GM19328 (cell line): ENCODE measurements at regions not wholly inside any gene's neighbourhood (a gene's known extent, or its start where the extent isn't known, plus 50 kb on each side); places are given as distances from the start of the nearest gene placed in this dataset.

Experiments used
- ATAC-seq: cut with Tn5 transposase; IDR thresholded peaks from one replicate; pipeline ENCODE4 v1.9.1; 2021; ENCODE audit warnings: mild to moderate bottlenecking, moderate library complexity; ENCODE audit not compliant: unreplicated experiment

DNA sequence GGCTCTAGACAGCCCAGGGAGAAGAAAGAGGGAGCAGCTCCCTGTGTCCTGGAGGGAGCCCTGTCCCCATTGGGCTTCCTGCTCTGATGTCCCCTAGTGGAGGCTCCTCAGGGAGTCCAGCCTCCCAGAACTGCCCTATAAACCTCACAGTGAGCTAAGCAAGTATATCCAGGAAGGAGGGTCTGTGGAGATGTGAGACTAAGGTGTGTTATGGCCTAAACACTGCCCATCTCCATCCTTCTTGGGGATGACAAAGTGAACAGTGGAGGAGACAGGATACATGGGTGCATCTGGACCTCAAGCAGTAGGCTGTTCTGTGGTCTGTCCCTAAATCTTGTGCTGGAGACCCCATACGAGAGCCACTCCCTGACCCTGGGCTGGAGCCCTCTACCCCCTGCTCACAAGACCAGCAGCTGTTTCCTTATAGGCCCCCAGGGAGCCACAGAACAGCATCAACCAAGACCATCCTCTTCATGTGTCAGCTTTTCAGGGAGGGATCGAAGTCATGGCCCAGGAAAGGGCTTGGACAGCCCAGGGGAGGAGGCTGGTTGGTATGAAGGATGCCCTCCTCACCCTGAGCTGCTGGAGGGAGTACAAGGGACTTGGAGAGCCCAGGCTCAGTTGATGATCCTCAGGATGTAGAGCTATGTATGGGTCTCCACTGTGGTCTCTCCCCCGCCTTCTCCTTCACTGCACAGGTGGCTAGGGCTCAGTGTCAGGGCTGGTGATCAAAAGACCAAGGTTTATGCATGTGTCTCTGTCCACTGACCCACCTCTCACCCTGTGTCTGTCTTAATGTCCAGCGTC is 49.7 kb upstream of the TOP3B start:
- ATAC-seq: no peak
